ENCODE measurements at regions not wholly inside any gene's neighbourhood (a gene's known extent, or its start where the extent isn't known, plus 50 kb on each side); places are given as distances from the start of the nearest gene placed in this dataset.
A peak's percentile ranks its signal among the peaks of the same experiment; 100 is the strongest.
"Not testable (repeated sequence)": the region's sequence is repeated elsewhere in the genome, so short reads cannot be mapped to it uniquely, and the experiment has no call there.

GRCh38 chr9:82445556-82445955, 457.0 kb downstream of the SPATA31D1 start:
- DNase-seq (ENCODE audit: low read depth) = no peak

DNA sequence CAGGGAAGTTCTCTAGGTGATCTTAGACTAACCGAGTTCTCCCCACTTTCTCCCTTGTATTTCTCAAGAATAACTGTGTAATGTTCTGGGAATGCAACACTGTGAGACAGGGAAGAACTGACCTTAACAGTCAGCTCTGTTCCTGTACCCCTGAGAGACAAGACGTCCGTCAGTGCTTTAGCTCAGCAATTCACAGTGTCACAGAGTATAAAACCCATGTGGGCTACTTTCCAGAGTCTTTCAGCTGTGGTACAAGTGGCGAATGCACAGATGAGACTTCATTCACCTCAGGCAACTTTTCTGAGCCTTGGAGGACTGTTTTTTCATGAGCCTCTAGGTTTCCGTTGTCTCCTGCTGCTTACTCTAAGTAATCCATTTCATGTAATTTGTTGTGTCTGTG, 458.8 kb downstream of the SPATA31D1 start:
- DNase-seq (ENCODE audit: low read depth) = no peak

GRCh38 chr9:82449986-82450385, 461.4 kb downstream of the SPATA31D1 start:
- DNase-seq (ENCODE audit: low read depth) = no peak

- no peak for DNase-seq (ENCODE audit: low read depth)
Observed at GRCh38 chr9:82454509-82455190, 466.1 kb downstream of the SPATA31D1 start.

DNA sequence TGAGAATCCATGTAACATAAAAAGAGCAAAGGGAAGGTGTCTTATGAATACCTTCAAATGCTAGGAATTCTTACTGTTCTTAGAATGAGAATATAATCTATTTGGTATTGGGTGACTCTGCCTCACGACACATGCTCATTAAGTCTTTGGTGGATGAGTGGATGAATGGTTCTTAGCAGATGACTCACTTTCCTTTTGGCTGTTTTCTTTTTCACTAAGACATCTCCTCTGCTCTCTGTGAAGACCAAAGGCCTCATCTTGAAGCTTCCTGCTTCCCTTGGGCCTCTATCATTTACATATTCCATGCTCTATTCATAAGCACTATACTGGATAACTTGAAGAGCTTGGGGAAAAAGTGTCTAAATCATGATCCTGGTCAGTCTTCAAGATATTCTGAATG, 468.1 kb downstream of the SPATA31D1 start:
- peak; percentile 4 for DNase-seq (ENCODE audit: low read depth)

GRCh38 chr9:82457298-82457697, 468.7 kb downstream of the SPATA31D1 start:
- peak; percentile 7 for DNase-seq (ENCODE audit: low read depth)

- DNase-seq (ENCODE audit: low read depth) = no peak
Observed at GRCh38 chr9:82457891-82458290, 469.3 kb downstream of the SPATA31D1 start.

- no peak for DNase-seq (ENCODE audit: low read depth)
Observed at GRCh38 chr9:82458296-82458695, 469.7 kb downstream of the SPATA31D1 start.

DNA sequence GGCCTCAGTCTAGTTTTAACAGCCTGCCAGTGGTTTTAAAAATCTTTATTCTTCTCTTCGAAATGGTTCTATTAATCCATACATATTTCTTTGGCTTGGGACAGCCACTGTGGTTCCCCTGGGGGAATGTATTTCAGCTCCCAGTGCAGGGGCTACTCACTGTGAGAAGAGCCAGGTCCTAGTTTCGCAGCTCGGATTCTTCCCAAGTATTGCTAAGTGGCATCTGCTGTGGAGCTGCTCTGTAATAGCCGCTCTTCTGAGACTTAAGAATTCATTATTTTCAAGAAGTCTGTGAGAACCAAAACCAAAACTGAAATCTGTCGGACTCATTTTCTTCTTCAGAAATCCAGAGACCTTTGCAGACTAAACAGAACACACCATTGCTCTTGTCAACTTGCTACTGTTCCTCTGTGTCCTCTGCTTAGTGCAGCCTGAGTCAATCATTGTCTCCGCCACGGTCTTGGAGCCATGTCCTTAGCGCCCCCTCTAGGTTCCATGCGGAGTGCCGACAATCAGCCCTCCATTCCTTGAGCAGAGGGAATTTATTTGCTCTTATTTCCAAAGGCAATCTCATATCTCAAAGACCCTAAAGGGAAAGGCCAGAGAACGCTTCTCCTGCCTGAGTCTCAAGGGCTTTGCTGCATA, 478.2 kb downstream of the SPATA31D1 start:
- DNase-seq (ENCODE audit: low read depth) = peak; percentile 17

- DNase-seq (ENCODE audit: low read depth) = no peak
Observed at GRCh38 chr9:82467436-82467835, 478.9 kb downstream of the SPATA31D1 start.

GRCh38 chr9:82474235-82474634, 485.7 kb downstream of the SPATA31D1 start:
- DNase-seq (ENCODE audit: low read depth) = no peak

DNA sequence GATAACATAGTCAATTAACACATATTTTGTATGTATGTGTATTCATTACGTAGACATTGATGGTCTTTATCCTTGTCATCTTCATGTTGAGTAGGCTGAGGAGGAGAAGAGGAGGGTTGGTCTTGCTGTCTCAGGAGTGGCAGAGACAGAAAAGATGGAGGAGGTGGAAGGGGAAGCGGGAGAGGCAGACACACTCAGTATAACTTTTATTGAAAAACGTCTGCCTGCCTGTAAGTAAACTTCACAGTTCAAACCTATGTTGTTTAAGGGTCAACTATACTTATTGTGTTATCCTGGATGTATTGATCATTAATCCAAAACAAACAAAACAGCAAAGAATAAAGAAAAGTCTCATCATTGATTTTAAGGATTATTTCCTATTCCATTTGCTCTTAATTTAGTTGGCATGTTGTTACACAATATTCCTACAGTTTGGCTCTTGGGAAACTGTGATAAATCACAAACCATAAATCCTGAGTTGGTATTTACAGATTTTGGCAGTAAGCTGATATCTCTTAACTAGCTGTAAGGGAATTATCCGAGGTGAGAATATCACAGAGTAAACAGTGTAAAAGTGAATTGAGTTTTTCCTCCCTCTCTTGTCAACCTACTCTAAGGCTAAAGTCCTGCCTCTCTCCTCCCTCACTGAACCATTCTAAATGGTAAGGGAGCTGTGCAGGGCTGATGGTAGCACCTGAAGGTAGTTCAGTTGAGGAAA, 487.2 kb downstream of the SPATA31D1 start:
- DNase-seq (ENCODE audit: low read depth) = no peak

DNA sequence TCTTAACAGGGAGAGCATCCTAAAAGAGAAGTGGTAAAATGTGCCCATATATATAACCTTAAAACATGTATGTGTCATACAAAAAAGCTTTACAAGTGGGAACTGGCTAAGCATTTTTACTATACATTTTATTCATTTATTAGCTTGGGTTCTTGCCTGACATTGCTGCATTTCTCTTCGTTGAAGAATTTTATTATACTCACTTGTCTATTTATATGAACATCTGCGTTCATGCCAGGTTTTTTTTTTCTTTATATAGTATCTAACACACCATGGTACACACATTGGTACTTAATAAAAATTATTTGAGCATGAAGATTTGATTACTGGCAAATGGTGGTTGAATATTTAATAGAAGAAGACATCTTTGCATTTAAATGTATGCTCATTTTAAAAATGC, 492.3 kb downstream of the SPATA31D1 start:
- DNase-seq (ENCODE audit: low read depth) = no peak

DNA sequence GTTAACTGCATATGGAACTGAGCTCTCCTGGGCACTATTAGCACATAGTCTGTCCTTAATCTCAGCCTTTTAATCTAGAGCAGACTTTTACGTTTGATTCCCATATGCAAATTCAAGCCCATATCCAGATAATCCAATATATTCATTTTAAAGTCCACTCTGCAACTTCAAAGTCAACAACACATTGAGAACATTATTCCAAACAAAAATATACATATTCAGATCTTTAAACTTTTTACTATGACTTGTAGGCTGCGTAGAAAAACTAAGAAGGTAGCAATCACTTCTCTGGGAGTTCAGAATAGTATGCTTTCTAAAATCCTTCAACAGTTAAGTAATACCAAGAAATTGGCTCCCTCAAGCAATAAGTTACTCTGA, 499.4 kb downstream of the SPATA31D1 start:
- DNase-seq (ENCODE audit: low read depth) = no peak

- peak; percentile 6 for DNase-seq (ENCODE audit: low read depth)
Observed at GRCh38 chr9:82488313-82489200, 500.0 kb downstream of the SPATA31D1 start.

DNA sequence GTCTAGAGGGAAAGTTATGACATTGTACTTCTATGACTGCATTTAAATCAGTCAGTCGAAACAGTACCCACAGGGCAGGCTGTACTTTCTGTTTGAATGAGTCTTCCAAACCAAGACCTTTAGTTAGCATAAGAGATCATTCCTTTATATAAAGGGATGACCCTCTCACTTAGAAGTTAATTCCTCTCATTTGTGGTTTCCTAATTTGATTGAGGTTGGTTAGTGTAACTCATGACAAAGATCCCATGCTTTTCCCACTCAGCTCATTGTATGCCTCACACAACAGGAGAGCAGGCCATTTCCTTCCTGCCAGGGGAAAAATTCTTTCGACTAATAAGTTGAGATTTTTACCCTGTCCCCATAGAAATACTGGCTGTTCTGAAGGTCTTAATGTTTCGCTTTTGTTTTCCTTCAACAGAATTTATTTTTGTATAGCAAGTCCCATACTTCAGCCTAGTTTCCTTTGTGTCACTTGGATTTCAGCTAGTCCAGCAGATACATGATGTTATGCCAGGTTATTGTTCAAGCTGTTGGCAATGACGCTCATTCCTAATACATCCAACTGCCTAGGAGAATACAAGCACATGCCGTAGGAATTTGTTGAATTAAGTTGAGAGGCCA, 500.7 kb downstream of the SPATA31D1 start:
- DNase-seq (ENCODE audit: low read depth) = no peak

DNA sequence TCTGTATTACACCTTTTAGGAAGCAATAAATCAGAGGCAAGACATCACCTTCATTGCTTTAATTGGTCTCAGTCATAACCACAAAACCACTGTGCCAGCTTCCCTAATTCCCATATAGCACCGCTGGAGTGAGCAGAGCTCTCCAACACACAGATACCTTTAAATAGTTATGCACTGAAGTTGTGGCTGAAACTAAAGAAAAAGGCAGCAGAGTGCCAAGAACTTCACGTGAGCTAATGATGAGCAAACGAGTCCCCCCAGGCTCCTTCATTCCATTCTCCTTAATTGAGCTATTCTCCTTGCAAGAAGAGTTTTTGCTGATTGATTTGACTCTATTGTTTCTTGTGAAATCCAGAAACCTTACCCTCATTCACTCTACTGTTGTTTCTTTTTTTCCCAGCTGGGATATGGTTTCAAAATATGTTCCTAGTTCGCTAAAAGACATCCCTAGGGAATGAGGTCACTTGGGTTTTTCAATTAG, 501.5 kb downstream of the SPATA31D1 start:
- DNase-seq (ENCODE audit: low read depth) = peak; percentile 11

GRCh38 chr9:82490821-82491220, 502.2 kb downstream of the SPATA31D1 start:
- not testable (repeated sequence) for DNase-seq (ENCODE audit: low read depth)

- no peak for DNase-seq (ENCODE audit: low read depth)
Observed at GRCh38 chr9:82491604-82492003, 503.0 kb downstream of the SPATA31D1 start.

- DNase-seq (ENCODE audit: low read depth) = no peak
Observed at GRCh38 chr9:82492274-82492673, 503.7 kb downstream of the SPATA31D1 start.

- DNase-seq (ENCODE audit: low read depth) = no peak
Observed at GRCh38 chr9:82495884-82496777, 507.6 kb downstream of the SPATA31D1 start.

Data from amniotic epithelial cell (primary cell).